WTC11 (cell line): ENCODE measurements at regions not wholly inside any gene's neighbourhood (a gene's known extent, or its start where the extent isn't known, plus 50 kb on each side); places are given as distances from the start of the nearest gene placed in this dataset.

ENCODE experiments used
- ATAC-seq: fragments of 200-7000 bp; cut with Tn5 transposase; 2 replicates; pipeline ENCODE4 v1.10.0; 2021; ENCODE audit warnings: mild to moderate bottlenecking, moderate library complexity
- CTCF ChIA-PET: fragments of 300-600 bp; sonication (Branson Sonifier 250); formaldehyde crosslinking; loops from one replicate; lab custom pipeline; 2021; ENCODE audit warnings: antibody characterized with exemption; lab: Charles Lee
- POLR2A ChIA-PET: fragments of 350-600 bp; sonication (Branson Sonifier 250); formaldehyde crosslinking; loops from one replicate; lab custom pipeline; 2021; ENCODE audit warnings: antibody characterized with exemption; lab: Charles Lee
- DNase-seq: peaks from one replicate; pipeline ENCODE4 v3.0.0; 2021; ENCODE audit warnings: low spot score
- H3K27ac Mint-ChIP-seq: 2 replicates; pipeline ENCODE4 v1.8.0; 2021; ENCODE audit warnings: mixed read lengths
- H3K27me3 Mint-ChIP-seq: 2 replicates; pipeline ENCODE4 v1.8.0; 2021; ENCODE audit warnings: low read depth, mild to moderate bottlenecking, moderate library complexity, mixed read lengths
- H3K36me3 Mint-ChIP-seq: 2 replicates; pipeline ENCODE4 v1.8.0; 2021; ENCODE audit warnings: mixed read lengths
- H3K4me1 Mint-ChIP-seq: 2 replicates; pipeline ENCODE4 v1.8.0; 2022; ENCODE audit warnings: mixed read lengths
- H3K4me3 Mint-ChIP-seq: 2 replicates; pipeline ENCODE4 v1.8.0; 2021; ENCODE audit warnings: mild to moderate bottlenecking, moderate library complexity, mixed read lengths
- H3K9me3 Mint-ChIP-seq: 2 replicates; pipeline ENCODE4 v1.8.0; 2021; ENCODE audit warnings: mixed read lengths
- AFF4 ChIP-seq: sonication (generic); formaldehyde crosslinking; IDR thresholded peaks from 2 replicates; pipeline ENCODE4 v1.8.1; 2023; ENCODE audit warnings: mild to moderate bottlenecking, missing genetic modification reagents, borderline replicate concordance
- AR ChIP-seq: fragments of 250-450 bp; sonication (Bioruptor Pico); IDR thresholded peaks from 2 replicates; pipeline ENCODE4 v1.9.0; 2021; ENCODE audit warnings: mild to moderate bottlenecking
- ARID4B ChIP-seq: sonication (generic); formaldehyde crosslinking; IDR thresholded peaks from 2 replicates; pipeline ENCODE4 v1.8.0; 2023; ENCODE audit warnings: missing genetic modification reagents, mild to moderate bottlenecking, borderline replicate concordance
- CBFB ChIP-seq: sonication (generic); formaldehyde crosslinking; IDR thresholded peaks from 2 replicates; pipeline ENCODE4 v1.8.1; 2022; ENCODE audit warnings: mild to moderate bottlenecking, low read depth, missing genetic modification reagents
- E2F1 ChIP-seq: sonication (generic); formaldehyde crosslinking; IDR thresholded peaks from 2 replicates; pipeline ENCODE4 v1.8.0; 2022; ENCODE audit warnings: mild to moderate bottlenecking, missing genetic modification reagents
- ETV6 ChIP-seq: sonication (generic); formaldehyde crosslinking; IDR thresholded peaks from 2 replicates; pipeline ENCODE4 v1.8.1; 2022; ENCODE audit warnings: mild to moderate bottlenecking, missing genetic modification reagents
- GRHL2 ChIP-seq: fragments of 250-450 bp; sonication (Bioruptor Pico); IDR thresholded peaks from 2 replicates; pipeline ENCODE4 v1.8.0; 2022; ENCODE audit warnings: mild to moderate bottlenecking, moderate library complexity; ENCODE audit not compliant: insufficient replicate concordance, severe bottlenecking
- NR2C2 ChIP-seq: sonication (generic); formaldehyde crosslinking; IDR thresholded peaks from 2 replicates; pipeline ENCODE4 v1.8.0; 2022; ENCODE audit warnings: mild to moderate bottlenecking, missing genetic modification reagents
- NR3C1 ChIP-seq: sonication (generic); formaldehyde crosslinking; conservative IDR thresholded peaks from 2 replicates; pipeline ENCODE4 v1.8.1; 2023; ENCODE audit warnings: low read depth, mild to moderate bottlenecking, missing genetic modification reagents
- OVOL2 ChIP-seq: fragments of 250-450 bp; sonication (Bioruptor Pico); IDR thresholded peaks from 2 replicates; pipeline ENCODE4 v1.9.0; 2021; ENCODE audit warnings: mild to moderate bottlenecking, borderline replicate concordance
- PREB ChIP-seq: sonication (generic); formaldehyde crosslinking; IDR thresholded peaks from 2 replicates; pipeline ENCODE4 v1.8.1; 2022; ENCODE audit warnings: mild to moderate bottlenecking, missing genetic modification reagents, moderate library complexity, borderline replicate concordance
- RELA ChIP-seq: sonication (generic); formaldehyde crosslinking; IDR thresholded peaks from 2 replicates; pipeline ENCODE4 v1.8.1; 2022; ENCODE audit warnings: missing genetic modification reagents, mild to moderate bottlenecking, borderline replicate concordance
- TEAD4 ChIP-seq: sonication (generic); formaldehyde crosslinking; IDR thresholded peaks from 2 replicates; pipeline ENCODE4 v1.8.0; 2022; ENCODE audit warnings: mild to moderate bottlenecking, missing genetic modification reagents
- ZNF317 ChIP-seq: sonication (generic); formaldehyde crosslinking; IDR thresholded peaks from 2 replicates; pipeline ENCODE4 v1.8.1; 2023; ENCODE audit warnings: low read depth, mild to moderate bottlenecking, moderate library complexity, missing genetic modification reagents, borderline replicate concordance

GRCh38 chr6:156502969-156503504 is 274.1 kb upstream of the ARID1B start (continued):
- TF ChIP-seq ARID4B (CRISPR knock-in tag) (no peak), AFF4 (CRISPR knock-in tag) (no peak), PREB (CRISPR knock-in tag) (no peak)

GRCh38 chr6:156497618-156498017 is 279.6 kb upstream of the ARID1B start:
- no peaks in the 10 kb centered on the region for H3K36me3 Mint-ChIP-seq
- CTCF ChIA-PET = no interaction called here
- TF ChIP-seq ETV6 (CRISPR knock-in tag) (no peak), AR (no peak), TEAD4 (no peak), ZNF317 (CRISPR knock-in tag) (no peak), CBFB (CRISPR knock-in tag) (no peak), NR3C1 (CRISPR knock-in tag) (no peak), GRHL2 (no peak), E2F1 (CRISPR knock-in tag) (no peak), NR2C2 (CRISPR knock-in tag) (no peak), RELA (CRISPR knock-in tag) (no peak), OVOL2 (CRISPR knock-in tag) (no peak)
- TF ChIP-seq, all 79 proteins: peak for 0
- H3K27ac Mint-ChIP-seq = no peak overlapping the region
- H3K4me1 Mint-ChIP-seq = peaks cover 2% of the 10 kb centered on the region
- POLR2A ChIA-PET = no interaction called here
- peaks cover 9% of the 10 kb centered on the region for H3K9me3 Mint-ChIP-seq
- DNase-seq (no peak), ATAC-seq (no peak)
- no peak overlapping the region for H3K4me3 Mint-ChIP-seq
- H3K27me3 Mint-ChIP-seq = peaks cover 2% of the 10 kb centered on the region; the same call in 1 of the 2 replicates
